TTC549 (cell line): ENCODE measurements at regions not wholly inside any gene's neighbourhood (a gene's known extent, or its start where the extent isn't known, plus 50 kb on each side); places are given as distances from the start of the nearest gene placed in this dataset.

Experiments used
- FAIRE-seq: peaks from 2 replicates; lab custom pipeline; 2012; peaks lifted over from hg19 to GRCh38; lab: Jason Lieb, UNC

GRCh38 chr4:36966756-36967460 lies 277.6 kb upstream of the NWD2 start:
- FAIRE-seq, result no peak

GRCh38 chr4:36979533-36979932 lies 265.0 kb upstream of the NWD2 start:
- FAIRE-seq, result no peak

GRCh38 chr4:36990128-36990872 lies 254.2 kb upstream of the NWD2 start:
- no peak for FAIRE-seq

- no peak for FAIRE-seq
These were observed 246.8 kb upstream of the NWD2 start for GRCh38 chr4:36997727-36998126.

GRCh38 chr4:37000281-37000680 lies 244.3 kb upstream of the NWD2 start:
- FAIRE-seq, result no peak

GRCh38 chr4:37001688-37002436 lies 242.7 kb upstream of the NWD2 start:
- no peak for FAIRE-seq

- no peak for FAIRE-seq
These were observed 241.9 kb upstream of the NWD2 start for GRCh38 chr4:37002625-37003024.

GRCh38 chr4:37008199-37008598 lies 236.3 kb upstream of the NWD2 start:
- no peak for FAIRE-seq

DNA sequence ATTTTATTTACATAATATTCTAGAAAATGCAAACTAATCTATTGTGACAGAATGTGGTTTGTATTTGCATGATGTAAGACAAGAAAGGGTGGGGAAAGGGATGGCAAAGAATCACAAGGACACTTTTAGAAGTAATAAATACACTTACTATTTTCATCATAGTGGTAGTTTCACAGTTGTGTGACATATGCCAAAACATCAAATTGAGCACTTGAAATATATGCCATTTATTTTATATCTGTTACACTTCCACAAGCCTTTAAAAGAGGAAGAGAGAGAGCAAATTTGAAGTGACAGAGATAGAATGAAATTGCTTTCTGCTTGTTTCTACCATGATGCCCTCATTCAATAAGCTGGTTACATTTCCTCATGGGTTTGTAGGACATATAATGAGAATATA lies 230.0 kb upstream of the NWD2 start:
- FAIRE-seq, result no peak

GRCh38 chr4:37015391-37015790 lies 229.2 kb upstream of the NWD2 start:
- no peak for FAIRE-seq

DNA sequence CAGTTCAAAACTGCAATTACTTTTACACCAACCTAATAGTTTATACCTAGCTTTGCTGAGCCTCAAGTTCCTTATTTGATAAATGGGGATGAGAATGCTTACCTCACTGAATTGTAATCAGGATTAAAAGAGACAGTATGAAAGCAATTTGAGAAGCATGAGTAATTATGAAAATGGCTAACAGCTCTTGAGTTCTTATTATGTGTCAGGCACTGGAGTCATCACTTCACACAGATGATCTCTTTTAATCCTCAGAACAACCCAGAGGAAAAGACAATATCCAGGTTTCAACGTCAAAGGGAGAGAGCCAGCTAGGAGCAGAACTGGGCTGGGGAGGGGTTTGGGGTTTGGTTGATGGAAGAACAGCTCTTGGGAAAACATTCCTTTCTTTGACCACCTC lies 221.0 kb upstream of the NWD2 start:
- no peak for FAIRE-seq

GRCh38 chr4:37023996-37024395 lies 220.5 kb upstream of the NWD2 start:
- FAIRE-seq, result no peak

DNA sequence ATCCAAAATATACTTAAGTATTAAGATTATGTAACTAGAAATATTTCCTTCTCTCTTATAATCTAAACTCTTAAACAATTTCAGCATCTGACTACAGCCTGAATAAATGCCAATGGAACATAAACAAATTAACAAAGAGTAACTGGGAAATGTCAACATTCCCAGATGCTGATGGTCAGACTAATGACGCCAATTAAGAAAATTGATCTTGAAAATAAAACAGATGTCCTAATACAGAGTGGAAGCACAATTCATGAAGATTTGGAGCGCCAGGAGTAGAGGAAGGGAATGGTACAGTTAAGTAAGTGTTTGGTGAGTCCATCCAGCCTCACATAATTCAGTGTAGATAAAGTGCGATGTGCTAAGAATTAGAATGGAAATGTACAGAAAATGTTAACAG lies 203.7 kb upstream of the NWD2 start:
- FAIRE-seq, result no peak

- no peak for FAIRE-seq
These were observed 201.2 kb upstream of the NWD2 start for GRCh38 chr4:37043342-37043741.

DNA sequence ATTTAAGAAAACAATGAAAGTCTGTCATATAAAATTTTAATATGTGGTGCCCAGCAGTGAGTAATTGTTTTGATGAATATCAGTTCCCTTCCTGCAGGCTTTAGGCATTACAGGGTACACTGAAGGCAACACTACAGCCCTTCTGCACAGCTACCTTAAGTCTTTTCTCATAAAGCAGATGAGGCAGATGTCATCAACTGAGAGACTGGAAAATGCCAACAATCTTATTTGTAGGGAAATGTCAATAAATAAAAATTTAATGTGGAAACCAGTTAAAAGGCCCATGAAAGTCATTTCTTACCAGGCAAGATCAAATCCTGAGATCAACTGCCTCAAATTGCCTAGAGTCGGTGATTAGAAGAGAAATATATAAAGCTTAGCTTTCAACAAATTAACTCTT lies 193.4 kb upstream of the NWD2 start:
- FAIRE-seq, result no peak

- no peak for FAIRE-seq
These were observed 192.7 kb upstream of the NWD2 start for GRCh38 chr4:37051866-37052265.

- no peak for FAIRE-seq
These were observed 189.9 kb upstream of the NWD2 start for GRCh38 chr4:37054531-37055077.

DNA sequence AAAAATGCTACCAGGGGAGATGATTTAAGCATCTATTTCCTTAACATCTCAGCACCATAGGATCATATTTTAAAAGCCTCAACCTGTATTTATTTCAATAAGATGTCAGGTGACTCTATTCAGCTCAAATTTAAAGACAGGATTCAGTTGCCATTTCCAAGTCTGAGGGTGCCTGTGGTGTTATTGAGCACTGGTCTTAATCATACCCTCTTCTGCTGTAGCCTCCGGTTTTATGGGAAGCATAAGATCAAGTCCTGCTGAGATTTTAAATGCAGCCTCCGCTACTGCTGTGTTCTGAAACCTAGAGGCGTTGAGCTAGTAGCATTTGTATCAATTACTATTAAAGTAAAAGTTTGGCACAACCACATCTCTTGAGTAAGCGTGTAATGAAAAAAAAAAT lies 185.7 kb upstream of the NWD2 start:
- FAIRE-seq, result no peak

GRCh38 chr4:37066159-37066558 lies 178.4 kb upstream of the NWD2 start:
- FAIRE-seq, result no peak

GRCh38 chr4:37068580-37068979 lies 176.0 kb upstream of the NWD2 start:
- FAIRE-seq, result no peak

DNA sequence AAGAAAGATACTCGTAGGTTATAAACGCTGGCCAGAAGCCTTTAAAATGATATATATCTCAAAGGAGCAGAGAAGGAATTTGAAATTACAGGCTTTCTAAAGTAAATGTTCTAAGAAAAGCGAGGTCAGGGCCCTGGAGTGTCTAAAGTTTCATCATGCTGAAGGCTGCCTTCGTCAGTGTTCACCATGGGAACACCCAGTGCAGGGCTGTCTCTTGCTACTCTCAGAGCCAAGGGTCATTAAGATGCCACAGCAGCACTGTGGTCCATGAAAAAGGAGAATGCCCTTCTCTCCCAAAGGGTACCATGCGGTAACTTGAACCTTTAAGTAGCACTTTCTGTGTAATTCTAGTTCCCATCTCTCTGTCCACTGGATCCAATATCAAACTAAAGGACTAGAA lies 174.5 kb upstream of the NWD2 start:
- no peak for FAIRE-seq

- no peak for FAIRE-seq
These were observed 173.0 kb upstream of the NWD2 start for GRCh38 chr4:37071576-37071975.

DNA sequence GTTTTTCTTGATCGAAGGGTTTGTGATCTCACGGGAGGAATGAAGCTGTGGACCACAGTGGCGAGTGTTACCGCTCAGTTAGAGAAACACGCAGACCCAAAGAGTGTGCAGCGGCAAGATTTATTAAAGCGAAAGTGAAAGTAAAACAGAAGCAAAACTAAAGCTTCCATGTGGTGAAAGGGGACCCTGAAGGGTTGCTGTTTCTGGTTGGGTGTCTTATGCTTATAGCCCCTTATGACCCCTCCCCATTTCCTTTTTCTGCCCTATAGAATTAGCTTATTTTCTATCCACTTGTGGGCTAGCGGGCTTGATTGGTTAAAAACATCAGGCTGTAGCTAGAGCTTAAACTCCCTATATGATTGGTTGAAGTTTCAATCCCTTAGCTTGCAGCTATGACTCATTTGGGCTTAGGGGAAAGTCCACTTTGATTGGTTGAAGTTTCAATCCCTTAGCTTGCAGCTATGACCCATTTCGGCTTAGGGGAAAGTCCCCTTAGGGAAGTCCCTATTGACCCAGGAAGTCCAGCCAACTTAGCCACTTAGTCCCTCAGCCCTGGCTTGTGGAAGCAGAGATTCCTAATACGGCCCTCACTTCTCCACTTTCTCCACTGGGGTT lies 171.2 kb upstream of the NWD2 start:
- no peak for FAIRE-seq
